Activated T-cell treated with anti-CD3 and anti-CD28 coated beads, Interleukin-2, amount 50 U/mL, for 72 hours (primary cell): ENCODE measurements at regions not wholly inside any gene's neighbourhood (a gene's known extent, or its start where the extent isn't known, plus 50 kb on each side); places are given as distances from the start of the nearest gene placed in this dataset.
"Not testable (repeated sequence)": the region's sequence is repeated elsewhere in the genome, so short reads cannot be mapped to it uniquely, and the experiment has no call there.

ENCODE experiments used
- ATAC-seq, 2 donors: fragments of 150-1000 bp; cut with Tn5 transposase; replicated peaks in 1 of 2; 2 replicates each; pipeline ENCODE4 v1.10.0; 2021; ENCODE audit warnings: moderate library complexity in 2 of 2, mild to moderate bottlenecking in 1 of 2
- DNase-seq, 2 donors: peaks; one replicate each; pipeline ENCODE4 v3.0.0; 2021 to 2022; ENCODE audit warnings: mixed read lengths in 1 of 2
- H3K27ac Mint-ChIP-seq: one replicate; pipeline ENCODE4 v1.8.0; 2022; ENCODE audit warnings: mild to moderate bottlenecking, moderate library complexity, mixed read lengths
- H3K27me3 Mint-ChIP-seq: one replicate; pipeline ENCODE4 v1.8.0; 2022; ENCODE audit warnings: low read depth, mixed read lengths
- H3K36me3 Mint-ChIP-seq, 2 donors: one replicate each; pipeline ENCODE4 v1.8.0; 2022; ENCODE audit warnings: mixed read lengths in 2 of 2, mild to moderate bottlenecking in 1 of 2; ENCODE audit not compliant: insufficient read depth in 2 of 2
- H3K4me1 Mint-ChIP-seq: one replicate; pipeline ENCODE4 v1.8.0; 2022; ENCODE audit warnings: low read depth, mixed read lengths
- H3K4me3 Mint-ChIP-seq, 2 donors: one replicate each; pipeline ENCODE4 v1.8.0; 2022; ENCODE audit warnings: mild to moderate bottlenecking in 2 of 2, mixed read lengths in 2 of 2, moderate library complexity in 2 of 2
- H3K9me3 Mint-ChIP-seq, 2 donors: one replicate each; pipeline ENCODE4 v1.8.0; 2022; ENCODE audit warnings: mixed read lengths in 2 of 2

DNA sequence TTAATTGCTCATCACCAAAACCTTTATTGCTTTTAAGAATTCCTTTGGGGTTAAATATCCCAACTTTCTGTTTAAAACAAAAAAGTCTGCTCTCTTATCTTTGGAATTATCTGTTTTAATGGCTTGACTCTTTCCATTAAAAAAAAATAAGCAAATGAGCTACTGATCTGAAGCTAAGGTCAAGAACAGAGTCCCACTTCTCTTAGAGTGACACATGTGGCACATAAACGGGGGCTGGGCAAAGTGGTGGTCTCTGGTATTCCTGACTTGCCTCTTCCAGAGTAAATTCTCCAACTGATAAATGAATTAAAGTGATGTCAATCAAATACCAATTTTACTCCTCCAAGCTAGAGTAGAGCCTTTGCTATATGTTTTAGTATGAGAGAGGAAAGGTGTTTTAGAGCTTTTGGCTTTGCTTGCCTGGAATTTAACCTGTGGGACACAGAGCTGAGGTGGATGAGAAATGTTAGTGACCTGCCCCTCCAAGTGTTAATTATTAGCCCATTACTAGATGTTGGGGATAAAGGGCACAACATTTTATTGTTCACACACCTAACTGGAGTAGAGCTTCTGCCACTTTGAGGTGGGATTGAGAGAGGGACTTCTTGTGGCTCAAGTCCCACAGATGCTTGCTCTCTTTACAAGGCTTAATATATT lies 864.0 kb downstream of the LRRIQ3 start:
- ATAC-seq (no peak), DNase-seq (no peak)
- peaks cover 5 to 6% of the 10 kb centered on the region in 2 donors for H3K36me3 Mint-ChIP-seq
- no peaks in the 10 kb centered on the region for H3K4me1 Mint-ChIP-seq
- no peak overlapping the region for H3K27ac Mint-ChIP-seq
- no peaks in the 10 kb centered on the region for H3K27me3 Mint-ChIP-seq
- no peak overlapping the region for H3K4me3 Mint-ChIP-seq
- H3K9me3 Mint-ChIP-seq: peaks cover 6 to 14% of the 10 kb centered on the region in 2 donors

DNA sequence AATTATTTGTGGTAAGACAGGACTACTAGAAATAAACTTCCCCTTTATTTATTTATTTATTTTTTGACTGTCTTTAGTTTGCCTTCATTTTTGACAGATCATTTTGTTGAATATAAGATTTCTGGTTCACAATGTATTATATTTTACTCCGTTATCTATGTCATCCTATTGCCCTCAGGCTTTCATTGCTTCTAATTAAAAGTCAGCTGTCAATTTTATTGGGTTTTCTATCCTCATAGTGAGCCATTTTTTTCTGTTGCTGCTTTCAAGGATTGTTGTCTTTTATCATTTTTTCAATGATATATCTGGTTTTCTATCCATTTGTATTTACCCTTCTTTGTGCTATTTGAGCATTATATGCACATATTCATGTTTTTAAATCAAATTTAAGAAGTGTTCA lies 866.2 kb downstream of the LRRIQ3 start:
- H3K36me3 Mint-ChIP-seq: peaks cover 5 to 6% of the 10 kb centered on the region in 2 donors
- no peak overlapping the region for H3K4me3 Mint-ChIP-seq
- H3K27me3 Mint-ChIP-seq: no peaks in the 10 kb centered on the region
- H3K4me1 Mint-ChIP-seq: no peaks in the 10 kb centered on the region
- H3K9me3 Mint-ChIP-seq: peaks cover 6 to 18% of the 10 kb centered on the region in 2 donors
- DNase-seq (no peak), ATAC-seq (no peak)
- no peak overlapping the region for H3K27ac Mint-ChIP-seq

DNA sequence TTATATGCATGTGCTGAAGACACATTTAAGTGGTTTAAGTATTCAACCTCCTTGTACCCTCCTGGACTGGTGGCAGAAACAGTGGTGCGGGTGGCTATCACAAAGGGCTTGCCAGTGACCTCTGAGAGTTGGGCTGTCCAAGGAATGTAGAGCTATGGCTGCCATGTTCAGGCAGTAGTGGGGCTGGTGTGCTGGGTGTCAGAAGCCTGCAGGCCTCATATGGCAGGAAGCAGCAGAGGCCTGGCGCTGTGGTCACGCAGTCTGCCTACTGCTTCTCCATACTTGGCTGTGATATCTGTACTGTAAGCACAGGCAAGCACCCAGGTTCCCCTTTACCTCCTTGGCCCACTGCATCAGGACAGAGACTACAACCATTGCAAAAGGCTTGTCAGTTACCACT lies 870.0 kb downstream of the LRRIQ3 start:
- no peak overlapping the region for H3K4me3 Mint-ChIP-seq
- peaks cover 2 to 5% of the 10 kb centered on the region in 2 donors for H3K36me3 Mint-ChIP-seq
- H3K9me3 Mint-ChIP-seq: peaks cover 8 to 16% of the 10 kb centered on the region in 2 donors
- ATAC-seq: no peak
- H3K27ac Mint-ChIP-seq: no peak overlapping the region
- DNase-seq: no peak
- H3K27me3 Mint-ChIP-seq: no peaks in the 10 kb centered on the region
- no peaks in the 10 kb centered on the region for H3K4me1 Mint-ChIP-seq

DNA sequence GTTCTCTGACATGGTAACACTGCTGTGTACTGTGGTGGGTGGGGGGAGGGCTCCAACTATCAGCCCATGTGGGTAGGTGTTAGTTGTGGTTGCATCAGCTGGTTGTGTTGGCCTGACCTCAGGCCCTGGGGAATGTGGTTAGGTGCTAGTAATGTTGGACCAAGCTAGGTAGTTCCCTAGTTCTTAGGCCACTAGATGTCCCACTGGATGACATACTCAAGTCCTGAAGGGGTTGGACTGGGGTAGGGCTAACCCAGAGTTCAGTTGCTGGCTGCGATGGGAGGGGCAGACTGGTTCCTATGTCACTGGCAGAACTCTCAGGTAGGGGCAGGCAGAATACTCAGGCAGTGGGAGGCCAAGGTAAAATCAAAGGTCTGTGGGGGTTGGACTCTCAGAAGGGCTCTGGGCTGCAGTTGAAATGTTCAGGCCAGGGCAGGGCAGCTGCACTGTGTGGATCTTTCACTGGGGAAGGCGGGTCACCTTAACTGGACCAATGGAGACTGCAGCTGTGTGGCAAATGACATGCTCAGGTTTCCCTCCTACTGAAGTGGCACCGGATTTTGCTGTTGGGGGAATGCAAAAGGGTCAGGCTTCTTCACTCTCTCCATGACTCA lies 870.7 kb downstream of the LRRIQ3 start:
- H3K9me3 Mint-ChIP-seq: peaks cover 6 to 13% of the 10 kb centered on the region in 2 donors
- peaks cover 0 to 2% of the 10 kb centered on the region in 2 donors for H3K36me3 Mint-ChIP-seq
- H3K4me1 Mint-ChIP-seq: no peaks in the 10 kb centered on the region
- no peak overlapping the region for H3K27ac Mint-ChIP-seq
- H3K4me3 Mint-ChIP-seq: no peak overlapping the region
- H3K27me3 Mint-ChIP-seq: no peaks in the 10 kb centered on the region
- ATAC-seq: no peak
- DNase-seq: no peak

DNA sequence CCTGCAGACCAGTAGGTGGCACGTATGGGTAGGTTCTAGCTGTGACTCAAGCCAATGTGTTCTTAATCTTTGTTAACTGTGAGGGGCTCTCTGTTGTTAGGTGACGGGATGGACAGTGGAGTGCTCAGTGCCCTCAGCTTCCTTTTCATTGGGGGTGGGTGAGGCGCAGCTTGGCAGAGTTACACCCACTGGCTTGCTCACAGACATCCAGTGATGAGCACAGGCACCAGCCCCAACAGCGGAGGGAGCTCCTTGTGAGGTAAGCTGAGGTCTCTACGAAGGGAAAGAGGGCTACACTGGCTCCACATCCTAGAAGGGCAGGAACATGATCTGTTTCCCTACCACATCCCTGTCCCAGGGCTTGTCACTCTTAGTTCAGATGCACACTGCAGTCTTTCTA lies 871.3 kb downstream of the LRRIQ3 start:
- peaks cover 4 to 13% of the 10 kb centered on the region in 2 donors for H3K9me3 Mint-ChIP-seq
- H3K36me3 Mint-ChIP-seq: peaks cover 0 to under 1% of the 10 kb centered on the region in 2 donors
- no peaks in the 10 kb centered on the region for H3K27me3 Mint-ChIP-seq
- H3K27ac Mint-ChIP-seq: no peak overlapping the region
- no peak for DNase-seq
- H3K4me3 Mint-ChIP-seq: no peak overlapping the region
- no peaks in the 10 kb centered on the region for H3K4me1 Mint-ChIP-seq
- ATAC-seq: no peak

DNA sequence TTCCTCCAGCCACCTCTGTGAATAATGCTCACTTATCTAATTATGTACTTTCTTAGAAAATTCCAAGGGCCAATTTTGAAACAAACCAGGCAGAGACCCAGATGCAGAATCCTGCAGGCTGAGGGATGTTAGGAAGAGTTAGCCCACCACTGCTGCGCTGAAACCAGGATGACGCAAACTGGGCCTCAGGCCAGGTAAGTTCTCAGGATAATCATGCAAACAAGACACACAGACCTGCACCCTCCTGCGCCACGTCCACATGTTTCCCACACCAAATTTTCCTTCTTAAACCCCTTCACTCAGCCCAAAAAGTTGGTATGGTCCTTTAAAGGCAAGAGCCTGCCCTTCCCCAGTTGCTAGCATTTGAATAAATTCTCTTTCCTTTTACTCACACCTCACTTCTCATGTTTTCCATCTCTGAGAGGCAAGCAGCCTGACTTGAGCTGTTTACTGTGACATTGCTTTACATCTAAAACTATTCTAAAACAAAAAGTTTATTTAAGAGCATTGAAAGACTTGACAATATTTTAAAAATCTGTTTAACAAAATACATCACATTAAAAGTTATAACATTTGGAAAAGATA lies 887.1 kb downstream of the LRRIQ3 start:
- Mint-ChIP-seq H3K4me3 (no peak overlapping the region), H3K36me3 (no peaks in the 10 kb centered on the region), H3K27me3 (no peaks in the 10 kb centered on the region), H3K4me1 (no peaks in the 10 kb centered on the region), H3K27ac (no peak overlapping the region), H3K9me3 (peaks cover 1 to 7% of the 10 kb centered on the region in 2 donors)
- DNase-seq: no peak
- ATAC-seq: no peak

DNA sequence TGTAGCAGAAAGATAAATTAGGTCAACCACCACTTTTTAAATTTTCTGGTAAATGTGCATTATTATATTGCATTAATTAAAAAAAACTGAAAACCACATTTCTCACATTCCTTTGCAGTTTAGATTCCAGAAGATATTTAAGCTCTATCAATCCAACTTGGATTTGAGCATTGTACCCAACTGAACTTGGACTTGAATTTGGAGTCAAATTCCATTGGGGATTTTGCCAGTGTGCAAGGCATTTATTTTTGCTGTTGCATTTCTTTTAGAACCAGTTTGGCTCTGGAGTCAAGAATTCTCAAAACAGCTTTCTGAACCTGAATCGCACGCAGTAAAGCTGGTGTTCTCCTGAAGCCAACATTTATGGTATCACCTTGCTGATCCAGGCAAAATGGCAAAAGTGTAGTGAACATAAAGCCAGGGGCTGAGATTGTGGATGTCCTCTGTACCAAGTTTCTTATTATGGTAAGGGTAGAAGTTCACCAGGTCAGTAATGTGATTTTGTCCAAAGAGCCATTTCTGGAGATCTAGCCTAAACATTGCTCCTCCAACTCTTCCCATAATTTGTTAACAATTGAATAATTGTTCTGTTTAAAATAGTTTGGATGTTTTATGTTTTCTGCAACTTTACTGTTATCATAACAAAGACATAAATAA lies 890.9 kb downstream of the LRRIQ3 start:
- H3K9me3 Mint-ChIP-seq: peaks cover 4 to 6% of the 10 kb centered on the region in 2 donors
- ATAC-seq (no peak), DNase-seq (no peak)
- no peak overlapping the region for H3K4me3 Mint-ChIP-seq
- no peaks in the 10 kb centered on the region for H3K36me3 Mint-ChIP-seq
- no peak overlapping the region for H3K27ac Mint-ChIP-seq
- no peaks in the 10 kb centered on the region for H3K27me3 Mint-ChIP-seq
- H3K4me1 Mint-ChIP-seq: no peaks in the 10 kb centered on the region

DNA sequence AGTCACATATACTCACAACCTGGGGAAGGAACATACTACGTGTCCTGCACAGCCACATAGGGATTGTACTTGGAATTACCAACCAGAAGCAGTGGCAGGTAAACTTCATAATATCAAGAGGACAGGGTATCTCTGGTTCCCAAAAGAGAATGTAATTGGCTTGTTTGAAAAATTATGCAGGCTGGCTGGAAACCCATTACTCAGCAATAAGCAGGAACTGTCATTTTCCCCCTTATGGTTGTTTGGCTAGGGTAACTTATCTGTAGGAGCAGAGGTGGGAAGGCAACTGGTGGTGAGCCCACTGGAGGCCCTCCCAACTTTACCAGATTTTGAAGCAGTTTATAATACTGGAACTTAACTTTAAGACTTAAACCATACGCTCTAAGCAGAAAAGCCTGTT lies 924.1 kb downstream of the LRRIQ3 start:
- Mint-ChIP-seq H3K27me3 (no peaks in the 10 kb centered on the region), H3K4me1 (no peaks in the 10 kb centered on the region), H3K4me3 (no peak overlapping the region), H3K27ac (no peak overlapping the region), H3K36me3 (no peaks in the 10 kb centered on the region), H3K9me3 (peaks cover 7 to 15% of the 10 kb centered on the region in 2 donors)
- ATAC-seq (no peak), DNase-seq (no peak)

DNA sequence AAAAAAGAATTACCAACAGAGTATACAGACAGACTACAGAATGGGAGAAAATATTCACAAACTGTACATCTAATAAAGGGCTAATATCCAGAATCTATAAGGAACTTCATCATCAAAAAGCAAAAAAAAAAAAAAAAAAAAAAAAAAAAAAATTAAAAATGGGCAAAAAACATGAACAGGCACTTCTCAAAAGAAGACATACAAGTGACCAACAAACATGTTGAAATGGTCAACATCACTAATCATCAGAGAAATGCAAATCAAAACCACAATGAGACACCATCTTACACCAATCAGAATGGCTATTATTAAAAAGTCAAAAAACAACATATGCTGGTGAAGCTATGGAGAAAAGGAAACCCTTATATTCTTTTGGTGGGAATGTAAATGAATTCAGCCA lies 952.8 kb downstream of the LRRIQ3 start:
- H3K27me3 Mint-ChIP-seq, DNase-seq, H3K4me3 Mint-ChIP-seq, H3K27ac Mint-ChIP-seq, H3K36me3 Mint-ChIP-seq, H3K4me1 Mint-ChIP-seq, ATAC-seq: not testable (repeated sequence)
- H3K9me3 Mint-ChIP-seq: peaks cover 3 to 15% of the 10 kb centered on the region in 2 donors

DNA sequence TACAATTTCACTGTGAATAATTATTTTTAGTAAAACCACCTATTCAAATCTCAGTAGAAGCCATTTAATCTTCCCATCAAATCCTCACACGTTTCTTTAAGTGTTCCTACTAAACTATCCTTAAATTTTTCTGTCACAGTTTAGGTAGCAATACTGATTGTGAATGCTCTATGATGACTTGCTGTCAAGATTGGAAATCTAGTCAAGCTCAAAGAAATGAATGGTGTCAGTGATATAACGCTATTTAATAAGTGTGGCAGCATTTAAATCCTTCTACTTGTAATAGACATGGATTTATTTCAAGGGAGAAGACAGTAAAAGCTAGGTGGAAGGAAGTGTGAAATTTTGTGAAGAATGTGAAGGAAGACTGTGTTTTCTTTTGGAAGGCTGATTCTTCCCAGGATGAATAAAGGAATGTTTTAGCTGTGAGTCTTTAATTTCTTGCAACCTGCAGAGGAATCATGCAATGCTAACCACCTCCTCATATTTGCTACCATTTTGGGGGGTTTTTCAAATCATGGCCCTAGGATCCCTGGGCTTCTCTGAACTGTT lies 936.7 kb upstream of the NEGR1 start:
- ATAC-seq: no peak
- H3K9me3 Mint-ChIP-seq: peaks cover 10 to 15% of the 10 kb centered on the region in 2 donors
- no peak overlapping the region for H3K27ac Mint-ChIP-seq
- H3K36me3 Mint-ChIP-seq: peaks cover 2 to 6% of the 10 kb centered on the region in 2 donors
- H3K4me3 Mint-ChIP-seq: no peak overlapping the region
- no peaks in the 10 kb centered on the region for H3K27me3 Mint-ChIP-seq
- H3K4me1 Mint-ChIP-seq: no peaks in the 10 kb centered on the region
- DNase-seq: no peak

DNA sequence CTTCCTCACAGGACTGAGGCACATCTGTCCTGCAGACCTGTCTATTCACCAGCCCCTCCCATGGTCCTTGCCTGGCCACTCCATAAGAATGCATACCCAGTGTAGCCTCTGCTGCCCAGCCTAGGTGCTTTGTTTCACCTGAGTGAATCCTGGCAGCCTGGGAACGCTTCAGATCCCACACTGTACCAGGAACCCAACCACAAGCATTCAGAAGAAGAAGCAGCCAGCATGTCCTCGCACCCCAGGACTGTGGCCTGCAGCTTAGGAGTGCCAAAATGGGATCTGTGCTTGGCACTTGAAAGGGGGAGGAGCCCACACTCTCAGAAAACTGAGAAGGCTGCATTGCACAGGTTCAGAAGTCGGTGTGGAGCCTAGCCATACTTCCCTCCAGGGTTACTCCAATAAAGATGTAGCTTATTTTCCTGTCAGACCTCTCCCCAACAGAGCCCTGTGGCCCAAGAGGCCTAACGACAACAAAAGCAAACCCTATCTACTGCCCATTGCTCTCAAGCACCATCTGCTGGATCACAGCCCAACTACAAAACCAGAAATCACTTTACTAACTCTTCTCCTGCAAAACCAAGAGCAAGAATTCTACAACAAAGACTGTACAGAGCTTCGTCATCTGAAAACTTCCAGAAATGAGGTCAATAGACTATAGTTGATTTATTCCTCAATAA lies 923.1 kb upstream of the NEGR1 start:
- ATAC-seq (no peak), DNase-seq (no peak)
- peaks cover 0 to 2% of the 10 kb centered on the region in 2 donors for H3K36me3 Mint-ChIP-seq
- peaks cover 7 to 14% of the 10 kb centered on the region in 2 donors for H3K9me3 Mint-ChIP-seq
- H3K27me3 Mint-ChIP-seq: no peaks in the 10 kb centered on the region
- no peaks in the 10 kb centered on the region for H3K4me1 Mint-ChIP-seq
- no peak overlapping the region for H3K27ac Mint-ChIP-seq
- H3K4me3 Mint-ChIP-seq: no peak overlapping the region

DNA sequence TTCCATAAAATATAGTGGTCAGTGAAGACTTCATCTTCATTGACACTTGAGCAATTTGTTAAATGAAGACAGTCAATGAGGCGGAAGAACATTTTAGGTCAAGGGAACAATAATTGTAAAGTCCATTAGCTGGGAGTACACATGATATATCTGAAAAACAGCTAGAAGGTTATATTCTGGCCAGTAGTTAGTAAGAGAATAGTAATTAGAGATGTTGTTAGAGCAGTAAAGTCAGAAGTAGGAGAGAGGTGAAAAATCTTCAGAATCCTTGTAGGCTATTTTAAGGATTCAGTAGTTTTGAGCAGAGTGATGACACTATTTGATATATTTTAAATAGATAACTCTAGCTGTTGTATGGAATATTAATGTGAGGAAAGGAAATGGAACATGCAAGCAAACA lies 915.6 kb upstream of the NEGR1 start:
- DNase-seq: no peak
- no peak for ATAC-seq
- Mint-ChIP-seq H3K27ac (no peak overlapping the region), H3K36me3 (no peaks in the 10 kb centered on the region), H3K9me3 (peaks cover 2 to 7% of the 10 kb centered on the region in 2 donors), H3K27me3 (no peaks in the 10 kb centered on the region), H3K4me3 (no peak overlapping the region), H3K4me1 (no peaks in the 10 kb centered on the region)

DNA sequence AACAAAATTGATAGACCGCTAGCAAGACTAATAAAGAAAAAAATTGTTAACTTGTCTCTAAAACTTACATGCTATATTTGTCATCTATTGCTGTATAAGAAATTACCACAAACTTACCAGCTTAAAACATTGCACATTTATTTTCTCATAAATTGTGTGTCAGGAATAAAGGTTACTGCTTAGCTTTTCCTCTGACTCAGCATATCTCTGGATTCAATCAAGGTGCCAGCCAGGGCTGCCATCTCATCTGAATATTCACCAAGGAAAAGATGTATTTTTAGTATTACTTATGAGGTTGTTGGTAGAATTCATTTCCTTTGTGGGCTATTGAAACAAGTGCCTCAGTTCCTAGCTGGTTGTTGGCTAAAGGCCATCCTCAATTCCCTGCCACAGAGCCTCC lies 912.6 kb upstream of the NEGR1 start:
- H3K4me3 Mint-ChIP-seq: no peak overlapping the region
- no peak overlapping the region for H3K27ac Mint-ChIP-seq
- peaks cover 3 to 5% of the 10 kb centered on the region in 2 donors for H3K9me3 Mint-ChIP-seq
- no peaks in the 10 kb centered on the region for H3K27me3 Mint-ChIP-seq
- no peak for DNase-seq
- no peak for ATAC-seq
- no peaks in the 10 kb centered on the region for H3K36me3 Mint-ChIP-seq
- no peaks in the 10 kb centered on the region for H3K4me1 Mint-ChIP-seq
